ENCODE measurements at regions not wholly inside any gene's neighbourhood (a gene's known extent, or its start where the extent isn't known, plus 50 kb on each side); places are given as distances from the start of the nearest gene placed in this dataset.

DNA sequence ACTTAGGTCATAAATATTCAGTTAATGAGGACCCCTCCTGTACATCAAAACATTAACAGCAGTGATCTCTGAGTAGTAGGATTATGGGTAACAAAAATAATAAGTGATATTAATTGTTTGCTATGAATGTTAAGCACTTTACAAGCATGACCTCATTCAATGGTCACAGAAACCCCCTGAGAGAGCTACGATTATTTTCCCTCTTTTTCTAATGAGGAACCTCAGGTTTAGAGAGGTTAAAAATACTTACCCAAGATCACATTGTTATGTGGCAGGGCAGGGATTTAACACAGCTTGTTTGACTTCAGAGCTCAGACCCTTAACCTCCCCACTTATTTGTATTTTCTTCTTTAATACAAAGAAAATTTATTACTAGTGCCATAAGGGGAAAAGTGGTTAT, 228.2 kb downstream of the TBL1XR1 start:
- H3K4me3 Mint-ChIP-seq: no peak overlapping the region
- H3K4me1 Mint-ChIP-seq: peaks cover 8% of the 10 kb centered on the region
- H3K9me3 Mint-ChIP-seq (ENCODE audit: low read depth): no peaks in the 10 kb centered on the region
- no peak overlapping the region for H3K27ac Mint-ChIP-seq
- H3K36me3 Mint-ChIP-seq: peaks cover 2% of the 10 kb centered on the region
- DNase-seq (no peak), ATAC-seq (no peak)
- CTCF ChIA-PET: no interaction called here
- H3K27me3 Mint-ChIP-seq: no peaks in the 10 kb centered on the region

DNA sequence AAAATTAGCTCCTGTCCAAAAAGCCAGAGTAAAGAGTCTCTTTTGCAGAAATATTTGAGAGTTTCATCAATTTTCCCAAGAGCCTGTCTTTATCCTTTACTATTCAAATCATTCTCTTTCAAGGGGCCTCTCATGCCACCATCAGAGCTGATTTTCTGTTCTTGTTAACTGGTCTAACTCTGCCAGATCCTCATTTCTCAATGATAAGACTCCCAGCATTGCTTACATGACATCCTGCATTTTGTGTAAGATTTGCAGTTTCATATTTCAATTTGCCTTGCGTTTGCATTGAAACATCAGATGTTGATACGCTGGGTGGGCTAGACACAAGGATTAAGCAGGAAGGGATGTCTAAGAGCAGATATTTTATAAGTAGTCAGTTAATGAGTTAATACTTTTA, 228.7 kb downstream of the TBL1XR1 start:
- H3K27me3 Mint-ChIP-seq: no peaks in the 10 kb centered on the region
- CTCF ChIA-PET: no interaction called here
- peaks cover 2% of the 10 kb centered on the region for H3K36me3 Mint-ChIP-seq
- peaks cover 8% of the 10 kb centered on the region for H3K4me1 Mint-ChIP-seq
- DNase-seq (no peak), ATAC-seq (no peak)
- no peak overlapping the region for H3K4me3 Mint-ChIP-seq
- H3K27ac Mint-ChIP-seq: no peak overlapping the region
- H3K9me3 Mint-ChIP-seq (ENCODE audit: low read depth): no peaks in the 10 kb centered on the region

DNA sequence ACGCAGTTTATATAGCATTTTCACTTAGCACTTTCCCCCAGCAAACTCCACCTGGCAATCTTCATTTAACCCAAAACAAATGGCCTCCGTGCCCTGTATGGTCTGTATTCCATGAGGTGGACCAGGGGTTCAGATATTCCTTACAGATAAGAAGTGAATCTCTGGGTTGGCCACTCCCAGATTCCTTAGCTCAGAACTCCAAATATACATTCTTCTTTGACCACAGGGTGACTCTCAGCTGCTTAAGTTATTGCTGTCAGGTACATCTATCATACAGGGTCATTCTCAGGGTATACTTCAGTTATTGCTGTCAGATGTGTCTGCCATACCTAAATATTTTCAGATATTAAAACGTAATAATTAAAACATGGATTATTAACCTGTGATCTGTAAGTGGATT, 229.8 kb downstream of the TBL1XR1 start:
- DNase-seq: no peak
- H3K27ac Mint-ChIP-seq: no peak overlapping the region
- peaks cover 2% of the 10 kb centered on the region for H3K36me3 Mint-ChIP-seq
- ATAC-seq: no peak
- CTCF ChIA-PET: no interaction called here
- H3K4me1 Mint-ChIP-seq: peaks cover 8% of the 10 kb centered on the region
- no peaks in the 10 kb centered on the region for H3K27me3 Mint-ChIP-seq
- no peak overlapping the region for H3K4me3 Mint-ChIP-seq
- H3K9me3 Mint-ChIP-seq (ENCODE audit: low read depth): no peaks in the 10 kb centered on the region

DNA sequence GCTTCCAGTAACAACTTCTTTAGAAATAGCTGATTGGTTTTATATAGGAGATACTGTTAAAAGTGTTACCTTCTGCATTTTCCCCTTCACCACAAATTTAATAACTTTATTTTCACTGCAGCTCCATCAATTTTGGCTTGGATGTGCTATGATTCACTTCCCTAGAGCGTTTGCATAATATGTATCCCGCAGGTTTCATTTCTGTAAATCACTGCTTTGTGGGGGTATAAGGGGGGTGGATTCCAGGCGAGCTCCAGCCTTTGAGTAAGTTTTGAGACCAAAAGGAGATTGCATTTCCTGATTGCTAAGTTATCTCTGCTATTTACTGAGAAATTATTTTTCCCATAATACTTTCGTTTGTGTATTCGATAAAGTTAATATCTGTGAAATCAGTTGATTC, 232.6 kb downstream of the TBL1XR1 start:
- Mint-ChIP-seq H3K4me1 (no peaks in the 10 kb centered on the region), H3K27ac (no peak overlapping the region), H3K36me3 (no peaks in the 10 kb centered on the region), H3K27me3 (no peaks in the 10 kb centered on the region), H3K4me3 (no peak overlapping the region), H3K9me3 (ENCODE audit: low read depth) (no peaks in the 10 kb centered on the region)
- DNase-seq (no peak), ATAC-seq (no peak)
- CTCF ChIA-PET: no interaction called here

DNA sequence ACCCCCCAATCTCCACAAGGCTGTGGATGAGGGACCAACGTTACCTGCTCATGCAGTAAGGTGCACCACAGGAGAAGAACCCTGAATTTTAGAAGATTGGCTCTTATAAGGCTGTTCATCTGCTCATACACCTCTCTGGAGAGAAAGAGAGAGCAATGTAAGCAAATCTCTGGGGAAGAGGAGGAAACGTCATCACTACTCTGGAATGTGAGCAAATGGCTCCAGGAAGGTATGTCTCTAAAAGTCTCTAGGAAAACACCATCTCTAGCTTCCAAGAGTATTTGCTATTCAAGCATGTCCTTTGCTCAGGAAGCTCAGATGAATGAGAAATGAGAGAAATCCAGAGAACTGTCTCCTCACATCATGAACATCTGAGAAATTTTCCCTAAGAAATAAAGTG, 235.4 kb downstream of the TBL1XR1 start:
- ATAC-seq (no peak), DNase-seq (no peak)
- Mint-ChIP-seq H3K9me3 (ENCODE audit: low read depth) (no peaks in the 10 kb centered on the region), H3K4me1 (no peaks in the 10 kb centered on the region), H3K36me3 (no peaks in the 10 kb centered on the region), H3K4me3 (no peak overlapping the region), H3K27me3 (peaks cover 2% of the 10 kb centered on the region), H3K27ac (no peak overlapping the region)
- CTCF ChIA-PET: no interaction called here

DNA sequence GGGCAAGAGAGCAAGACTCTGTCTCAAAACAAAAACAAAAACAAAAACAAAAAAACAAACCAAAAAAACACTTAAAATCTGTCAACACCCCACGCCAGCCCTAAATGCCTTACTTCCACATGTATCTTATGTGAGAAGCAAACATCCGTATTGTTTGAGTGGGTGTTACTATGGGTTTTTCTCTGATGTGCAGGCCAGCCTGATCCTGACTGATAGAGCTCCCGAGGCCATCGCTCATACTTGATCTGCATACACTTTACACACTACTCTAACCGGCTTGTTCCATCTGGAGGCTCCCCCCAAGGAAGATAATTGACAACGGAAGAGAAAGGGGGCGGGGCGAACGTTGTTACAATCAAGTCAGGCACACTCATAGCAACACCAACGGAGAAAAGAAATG, 237.4 kb downstream of the TBL1XR1 start:
- ATAC-seq: no peak
- Mint-ChIP-seq H3K27ac (no peak overlapping the region), H3K4me1 (no peaks in the 10 kb centered on the region), H3K4me3 (no peak overlapping the region), H3K27me3 (peaks cover 2% of the 10 kb centered on the region), H3K9me3 (ENCODE audit: low read depth) (no peaks in the 10 kb centered on the region), H3K36me3 (no peaks in the 10 kb centered on the region)
- CTCF ChIA-PET: no interaction called here
- no peak for DNase-seq

DNA sequence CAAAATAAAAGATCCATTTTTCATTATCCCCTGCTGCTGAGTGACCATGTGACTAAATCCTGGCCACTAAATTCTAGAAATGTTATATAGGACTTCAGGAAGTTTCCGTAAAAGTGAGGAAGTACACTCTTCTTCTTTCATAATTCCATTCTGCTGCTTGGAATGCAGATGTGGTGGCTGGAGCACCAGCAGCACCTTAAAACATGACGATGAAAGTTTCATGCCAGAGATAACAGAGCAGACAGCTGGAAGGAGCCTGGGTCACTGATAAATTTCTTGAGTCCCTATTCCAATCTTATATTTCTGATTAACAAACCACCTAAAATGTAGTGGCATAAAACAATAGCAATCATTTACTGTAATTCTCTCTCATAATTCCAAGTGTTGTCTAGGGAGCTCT, 238.7 kb downstream of the TBL1XR1 start:
- ATAC-seq: no peak
- DNase-seq: no peak
- H3K27ac Mint-ChIP-seq: no peak overlapping the region
- no peaks in the 10 kb centered on the region for H3K4me1 Mint-ChIP-seq
- peaks cover 2% of the 10 kb centered on the region for H3K27me3 Mint-ChIP-seq
- no peak overlapping the region for H3K4me3 Mint-ChIP-seq
- H3K9me3 Mint-ChIP-seq (ENCODE audit: low read depth): no peaks in the 10 kb centered on the region
- CTCF ChIA-PET: no interaction called here
- H3K36me3 Mint-ChIP-seq: no peaks in the 10 kb centered on the region

DNA sequence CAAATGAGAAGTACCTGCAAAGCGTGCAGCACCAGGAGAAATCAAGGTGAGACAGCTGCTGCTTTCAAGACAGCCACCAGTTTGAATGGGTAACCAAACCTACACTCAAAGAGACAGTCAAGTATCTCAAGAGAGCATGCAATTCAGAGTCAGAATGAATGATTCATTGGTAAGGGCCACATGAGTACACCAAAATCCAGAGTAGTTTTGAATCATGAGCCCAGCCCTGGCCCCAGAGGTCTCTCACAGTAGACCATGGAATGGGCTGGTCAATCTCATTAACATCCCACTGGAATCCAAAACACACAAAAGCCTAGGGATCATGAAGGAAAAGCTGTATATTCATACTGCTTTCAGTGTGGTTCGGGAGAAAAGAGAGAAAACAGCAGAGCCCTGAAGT, 242.8 kb downstream of the TBL1XR1 start:
- CTCF ChIA-PET: interaction anchor here (0.6 to 1.5 kb wide), 2 partner anchors 18 to 33 kb away, joined by 3 to 4 read pairs; no protein-coding TSS in a partner anchor
- DNase-seq (no peak), ATAC-seq (no peak)
- Mint-ChIP-seq H3K27ac (no peak overlapping the region), H3K36me3 (no peaks in the 10 kb centered on the region), H3K9me3 (ENCODE audit: low read depth) (no peaks in the 10 kb centered on the region), H3K27me3 (peaks cover 2% of the 10 kb centered on the region), H3K4me1 (no peaks in the 10 kb centered on the region), H3K4me3 (no peak overlapping the region)

DNA sequence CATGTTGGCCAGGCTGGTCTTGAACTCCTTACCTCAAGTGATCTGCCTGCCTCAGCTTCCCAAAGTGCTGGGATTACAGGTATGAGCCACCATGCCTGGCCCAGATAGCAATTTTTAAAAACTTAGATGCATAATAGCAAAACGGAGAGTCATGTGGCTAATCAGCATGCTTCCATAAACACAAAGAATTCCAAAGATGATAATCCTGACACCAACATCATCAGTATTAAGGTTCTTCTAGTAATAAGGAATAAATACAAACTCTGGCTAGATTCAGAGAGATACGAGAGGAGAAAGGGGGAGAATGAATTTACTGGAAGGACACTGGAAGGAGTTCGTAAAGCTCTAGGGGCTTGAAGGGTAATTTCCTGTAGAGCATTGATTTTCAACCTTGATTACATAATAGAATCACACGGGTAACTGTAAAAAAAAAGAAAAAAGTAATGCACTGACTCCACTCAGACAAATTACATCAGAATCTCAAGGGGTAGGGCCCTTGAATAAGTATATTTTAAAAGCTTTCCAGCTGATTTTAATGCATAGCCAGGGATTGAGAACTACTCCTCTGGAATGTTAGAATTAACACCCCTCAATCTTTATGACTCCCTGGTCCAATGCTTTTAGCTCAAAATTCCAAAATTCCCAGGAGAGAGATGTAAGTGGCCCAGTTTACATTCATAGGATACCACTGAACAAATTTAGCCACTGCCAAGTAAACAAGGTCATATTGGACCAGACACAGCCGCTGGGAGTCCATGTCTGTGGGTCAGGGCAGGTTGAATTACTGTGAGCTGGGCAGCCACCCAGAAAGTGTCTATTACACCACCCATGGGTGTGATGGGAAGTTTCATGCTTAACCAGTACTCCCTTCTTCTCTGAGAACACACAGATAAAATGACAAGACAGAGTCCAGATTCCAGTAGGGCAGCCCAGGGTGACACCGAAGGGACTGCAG, 243.9 kb downstream of the TBL1XR1 start:
- Mint-ChIP-seq H3K9me3 (ENCODE audit: low read depth) (no peaks in the 10 kb centered on the region), H3K27me3 (peaks cover 2% of the 10 kb centered on the region), H3K27ac (no peak overlapping the region), H3K36me3 (no peaks in the 10 kb centered on the region), H3K4me3 (no peak overlapping the region), H3K4me1 (no peaks in the 10 kb centered on the region)
- DNase-seq (no peak), ATAC-seq (no peak)
- CTCF ChIA-PET: interaction anchor here (1.5 kb wide), 1 partner anchor 19 kb away, joined by 4 read pairs; no protein-coding TSS in a partner anchor

DNA sequence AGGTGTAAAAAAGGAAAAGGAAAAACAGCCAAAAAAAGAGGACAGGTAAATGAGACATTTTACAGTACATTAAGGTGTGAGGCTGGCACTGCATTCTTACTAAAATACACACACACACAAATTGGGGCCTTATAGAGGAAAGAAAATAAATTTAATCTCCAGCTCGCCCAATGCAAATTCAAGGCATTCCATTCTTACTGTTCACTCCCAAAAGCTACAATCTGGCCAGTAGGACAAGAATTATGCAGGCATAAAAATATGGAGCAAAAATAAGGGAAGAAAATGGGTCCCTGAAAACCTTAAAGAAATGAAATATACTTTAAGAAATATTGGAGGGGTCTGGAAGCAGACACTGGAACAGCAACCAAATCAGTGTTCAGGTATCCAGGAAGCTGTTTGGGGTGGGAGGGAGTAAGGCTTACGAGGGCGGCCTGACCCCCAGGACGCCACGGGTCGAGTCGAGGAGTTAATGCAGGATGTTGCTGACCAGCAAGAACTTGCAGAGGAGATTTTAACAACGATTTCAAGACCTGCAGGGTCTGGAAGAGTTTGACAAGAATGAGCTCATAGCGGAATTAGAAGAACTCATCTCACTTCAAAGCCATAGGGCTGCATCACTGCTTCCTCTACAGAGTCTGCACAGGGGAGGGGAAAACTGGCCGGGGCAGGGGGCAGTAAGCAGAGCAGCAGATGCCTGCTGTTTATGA, 245.5 kb downstream of the TBL1XR1 start:
- CTCF ChIA-PET: no interaction called here
- Mint-ChIP-seq H3K4me1 (no peaks in the 10 kb centered on the region), H3K36me3 (no peaks in the 10 kb centered on the region), H3K27me3 (no peaks in the 10 kb centered on the region), H3K27ac (no peak overlapping the region), H3K9me3 (ENCODE audit: low read depth) (no peaks in the 10 kb centered on the region), H3K4me3 (no peak overlapping the region)
- ATAC-seq (no peak), DNase-seq (no peak)

DNA sequence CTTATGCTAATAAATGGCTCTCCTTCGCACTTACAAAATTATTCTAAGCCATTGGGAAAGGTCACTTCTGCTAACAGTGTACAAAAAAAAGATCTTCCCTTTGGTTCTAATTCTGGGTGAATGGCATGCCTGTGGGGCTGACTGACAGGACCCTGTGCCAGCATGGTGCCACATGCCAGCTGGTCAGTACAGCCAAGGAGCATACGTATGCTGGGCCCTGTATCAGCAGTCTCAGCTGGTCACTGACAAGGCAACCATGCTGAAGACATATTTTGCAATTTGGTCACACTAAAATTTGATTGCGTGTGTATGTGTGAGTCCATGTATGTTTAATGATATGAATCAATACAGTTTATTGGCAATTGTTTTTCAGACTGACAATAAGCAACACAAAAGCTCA, 246.1 kb downstream of the TBL1XR1 start:
- H3K27me3 Mint-ChIP-seq: no peaks in the 10 kb centered on the region
- H3K4me1 Mint-ChIP-seq: no peaks in the 10 kb centered on the region
- H3K36me3 Mint-ChIP-seq: no peaks in the 10 kb centered on the region
- no peak for DNase-seq
- H3K4me3 Mint-ChIP-seq: no peak overlapping the region
- CTCF ChIA-PET: no interaction called here
- no peak overlapping the region for H3K27ac Mint-ChIP-seq
- H3K9me3 Mint-ChIP-seq (ENCODE audit: low read depth): no peaks in the 10 kb centered on the region
- ATAC-seq: no peak

DNA sequence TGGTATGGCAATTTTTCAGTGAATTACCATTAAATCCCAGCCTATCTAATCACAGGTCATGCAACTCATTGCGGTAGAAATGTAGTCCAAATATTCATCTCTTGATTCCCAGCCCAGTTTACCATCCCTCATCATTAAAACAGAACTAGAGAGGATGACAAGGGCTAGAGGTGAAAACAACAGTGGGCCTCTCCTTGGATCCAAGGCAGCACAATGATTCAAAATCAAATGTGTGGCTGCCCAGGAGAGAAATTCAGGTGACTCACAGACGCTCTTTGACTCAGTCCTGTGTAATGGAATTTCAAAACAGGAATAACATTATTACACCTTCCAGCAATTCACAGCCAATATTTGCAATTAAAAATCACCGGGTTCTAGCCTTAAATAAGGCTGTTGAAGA, 246.5 kb downstream of the TBL1XR1 start:
- no peak overlapping the region for H3K27ac Mint-ChIP-seq
- H3K4me1 Mint-ChIP-seq: no peaks in the 10 kb centered on the region
- no peaks in the 10 kb centered on the region for H3K27me3 Mint-ChIP-seq
- no peaks in the 10 kb centered on the region for H3K36me3 Mint-ChIP-seq
- ATAC-seq (no peak), DNase-seq (no peak)
- H3K4me3 Mint-ChIP-seq: no peak overlapping the region
- no peaks in the 10 kb centered on the region for H3K9me3 Mint-ChIP-seq (ENCODE audit: low read depth)
- CTCF ChIA-PET: no interaction called here

DNA sequence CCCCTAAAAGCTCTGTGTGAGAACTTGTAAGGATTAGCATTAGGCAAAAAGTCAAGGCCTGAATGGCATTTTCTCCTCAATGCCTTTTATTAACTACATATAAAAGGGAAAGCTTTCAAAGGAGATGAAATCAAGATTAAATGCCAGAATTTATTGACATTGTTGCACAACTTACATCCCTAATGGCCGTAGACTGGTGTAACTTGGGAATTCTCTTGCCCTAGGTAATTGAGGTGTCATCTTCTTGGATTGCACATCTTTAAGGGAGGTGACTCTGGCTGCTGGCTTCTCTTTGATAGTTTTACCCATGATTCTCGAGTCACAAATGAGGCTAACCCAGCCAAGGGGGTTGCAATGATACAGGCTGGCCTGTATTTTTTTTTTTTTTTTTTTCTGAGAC, 249.1 kb downstream of the TBL1XR1 start:
- H3K9me3 Mint-ChIP-seq (ENCODE audit: low read depth): no peaks in the 10 kb centered on the region
- ATAC-seq: no peak
- no peak overlapping the region for H3K27ac Mint-ChIP-seq
- H3K36me3 Mint-ChIP-seq: no peaks in the 10 kb centered on the region
- no peak overlapping the region for H3K4me3 Mint-ChIP-seq
- no peak for DNase-seq
- H3K27me3 Mint-ChIP-seq: no peaks in the 10 kb centered on the region
- no peaks in the 10 kb centered on the region for H3K4me1 Mint-ChIP-seq
- CTCF ChIA-PET: no interaction called here

DNA sequence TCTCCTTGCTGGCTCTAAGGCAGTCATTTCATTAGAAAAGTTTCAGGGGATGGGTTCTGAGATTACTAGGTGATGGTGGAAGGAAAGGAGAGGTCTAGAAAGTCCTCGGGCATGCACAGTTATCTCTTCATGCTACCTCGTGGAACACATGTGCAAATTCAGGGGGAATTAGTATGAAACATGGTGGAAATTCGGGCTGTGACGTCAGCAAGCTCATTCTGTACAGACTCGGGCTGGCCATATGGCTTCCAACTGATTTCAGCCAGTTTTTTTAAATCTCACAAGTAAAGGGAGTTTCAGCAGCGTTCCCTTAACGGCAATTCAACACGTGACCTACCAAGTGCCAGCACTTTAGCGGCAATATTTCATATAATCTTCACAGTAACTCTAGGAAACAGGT, 251.1 kb downstream of the TBL1XR1 start:
- H3K4me3 Mint-ChIP-seq: no peak overlapping the region
- H3K27me3 Mint-ChIP-seq: no peaks in the 10 kb centered on the region
- H3K36me3 Mint-ChIP-seq: no peaks in the 10 kb centered on the region
- no peak for DNase-seq
- CTCF ChIA-PET: no interaction called here
- H3K9me3 Mint-ChIP-seq (ENCODE audit: low read depth): no peaks in the 10 kb centered on the region
- H3K4me1 Mint-ChIP-seq: peaks cover 12% of the 10 kb centered on the region
- no peak overlapping the region for H3K27ac Mint-ChIP-seq
- ATAC-seq: no peak
